ENCODE measurements at regions not wholly inside any gene's neighbourhood (a gene's known extent, or its start where the extent isn't known, plus 50 kb on each side); places are given as distances from the start of the nearest gene placed in this dataset.
"Not testable (repeated sequence)": the region's sequence is repeated elsewhere in the genome, so short reads cannot be mapped to it uniquely, and the experiment has no call there.

DNA sequence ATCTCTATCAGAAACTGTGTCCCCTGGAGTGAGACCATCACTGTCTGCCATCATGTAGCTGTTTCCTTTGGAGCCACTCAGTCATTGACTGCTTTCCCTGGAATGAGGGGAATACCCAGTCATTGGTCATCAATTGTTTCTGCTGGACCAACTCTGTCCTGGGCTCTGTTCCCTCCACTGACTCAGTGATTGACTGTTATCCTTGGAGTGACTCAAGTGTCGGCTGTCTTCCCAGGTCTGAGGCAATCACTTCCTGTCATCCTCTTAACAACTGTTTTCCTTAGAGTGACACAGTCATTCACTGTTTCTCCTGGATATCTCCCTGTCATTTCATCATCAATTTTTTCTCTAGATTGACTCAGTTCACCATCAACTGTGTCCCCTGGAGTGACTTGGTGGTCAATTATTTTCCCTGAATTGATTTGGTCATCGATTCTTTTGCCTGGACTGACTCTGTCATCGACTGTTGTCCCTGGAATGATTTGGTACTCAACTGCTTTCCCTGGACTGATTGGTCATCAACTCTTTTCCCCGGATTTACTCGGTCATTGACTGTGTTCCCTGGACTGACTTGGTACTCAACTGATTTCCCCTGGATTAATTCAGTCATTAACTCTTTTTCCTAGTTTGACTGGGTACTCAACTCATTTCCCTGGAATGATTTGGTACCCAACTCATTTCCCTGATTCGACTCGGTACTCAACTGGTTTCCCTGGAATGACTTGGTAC is 327.9 kb upstream of the VCX start:
- DNase-seq, result no peak

DNA sequence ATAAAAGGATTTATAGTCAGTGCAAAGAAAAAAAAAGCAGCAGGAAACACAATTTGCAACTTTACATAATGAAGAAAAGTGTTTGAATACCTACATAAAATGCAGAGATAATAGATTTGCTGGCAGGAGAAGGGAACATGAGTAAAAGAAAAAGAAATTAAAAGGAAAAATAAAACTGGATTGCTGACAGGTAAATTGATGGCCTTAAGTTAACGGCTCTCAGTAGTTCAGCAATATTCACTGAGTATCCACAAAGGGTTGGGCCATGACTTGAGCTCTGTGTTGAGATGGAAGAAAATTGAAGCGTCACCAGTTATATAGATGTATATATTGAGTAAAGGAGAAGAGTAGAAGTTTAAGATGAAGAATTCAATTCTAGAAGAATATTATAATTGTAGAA is 330.1 kb upstream of the VCX start:
- no peak for DNase-seq

DNA sequence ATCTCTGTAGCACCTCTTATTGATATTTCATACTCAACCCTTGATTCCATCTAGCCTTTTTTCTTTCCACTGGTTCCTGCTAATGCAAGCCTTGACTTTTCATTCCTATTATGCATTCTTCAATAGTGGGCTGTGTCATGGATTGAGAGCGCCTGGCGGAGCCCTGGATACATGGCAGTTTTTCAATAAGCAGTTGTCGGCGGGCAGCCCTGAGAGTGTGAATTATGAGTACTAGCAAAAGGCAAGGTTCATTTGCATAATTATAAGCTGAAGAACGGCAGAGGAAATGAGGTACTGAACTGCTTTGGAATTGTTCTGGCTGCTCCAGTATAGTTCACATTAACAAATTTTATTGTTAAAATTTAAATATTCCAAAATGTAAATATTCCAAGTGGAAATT is 339.7 kb upstream of the VCX start:
- DNase-seq, result no peak

DNA sequence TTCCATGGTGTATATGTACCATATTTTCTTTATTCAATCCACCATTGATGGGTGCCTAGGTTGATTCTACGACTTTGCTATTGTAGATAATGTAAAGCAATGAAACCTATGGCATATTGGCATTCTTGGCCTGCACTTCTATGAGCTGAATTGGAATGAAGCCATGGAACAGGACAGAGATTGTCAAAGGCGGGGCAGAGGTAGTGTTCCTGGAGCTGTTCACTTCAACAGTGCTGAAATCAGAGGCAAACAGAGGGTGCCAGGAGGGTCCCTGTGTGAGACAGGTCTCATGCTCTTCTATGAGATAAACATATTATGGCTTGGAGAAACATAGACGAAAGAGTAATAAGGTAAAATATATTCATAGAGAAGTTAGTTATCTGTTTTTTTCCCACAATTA is 342.6 kb upstream of the VCX start:
- DNase-seq, result no peak

DNA sequence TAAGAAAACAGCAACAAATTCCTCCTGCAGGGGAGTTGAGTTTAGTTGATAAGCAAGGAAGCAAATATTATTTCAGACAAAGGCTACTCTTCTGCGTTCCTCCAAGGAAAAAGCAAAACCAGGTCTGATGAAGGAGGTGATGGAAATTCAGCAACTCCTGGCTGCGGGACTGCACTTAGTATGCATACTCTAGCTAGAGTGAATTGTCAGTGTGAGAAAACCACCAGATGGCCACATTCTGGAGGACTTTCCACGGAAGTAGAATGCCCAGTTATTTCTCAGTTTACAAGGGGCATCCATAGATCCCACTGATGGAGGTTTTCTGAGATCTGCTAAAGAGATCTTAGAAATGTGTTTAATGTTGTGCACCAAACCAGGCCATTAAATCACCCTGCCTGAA is 338.6 kb upstream of the PUDP start:
- no peak for DNase-seq

DNA sequence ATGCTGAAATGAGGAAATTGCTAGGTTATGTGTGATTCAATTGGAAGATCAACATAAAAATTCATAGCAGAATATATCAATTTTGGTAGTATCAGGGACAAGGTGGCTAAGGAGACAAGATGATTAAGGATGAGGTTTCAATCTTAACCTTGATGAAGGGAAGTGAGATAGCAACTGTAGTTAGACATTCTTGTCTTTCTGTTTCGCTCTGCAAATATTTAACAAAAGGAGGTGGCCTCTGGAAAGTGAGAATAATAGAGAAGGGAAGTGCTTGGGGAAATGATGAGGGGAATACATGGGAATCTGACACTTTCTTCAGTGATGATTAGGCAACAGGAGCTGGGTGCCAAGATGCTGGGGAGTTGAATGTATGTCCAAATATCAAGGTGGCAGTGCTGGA is 337.1 kb upstream of the PUDP start:
- no peak for DNase-seq

DNA sequence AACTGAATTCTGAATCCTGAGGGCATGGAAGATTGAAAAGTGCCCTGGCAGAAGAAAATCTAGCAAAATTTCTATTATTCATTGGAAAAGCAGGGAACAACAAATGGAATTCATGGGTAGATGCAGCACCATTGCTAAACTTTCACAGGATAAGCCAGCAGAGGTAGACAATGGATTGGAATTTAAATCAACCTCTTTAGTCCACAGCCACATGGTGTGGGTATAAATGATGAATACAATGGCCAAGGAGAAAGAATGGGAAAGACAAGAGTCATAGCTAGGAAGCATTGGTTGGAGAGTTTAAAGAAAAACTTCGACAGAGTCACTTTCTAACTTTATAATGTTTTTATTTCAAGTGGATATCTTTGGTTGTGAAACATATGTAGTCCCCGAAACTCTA is 332.8 kb upstream of the PUDP start:
- no peak for DNase-seq

DNA sequence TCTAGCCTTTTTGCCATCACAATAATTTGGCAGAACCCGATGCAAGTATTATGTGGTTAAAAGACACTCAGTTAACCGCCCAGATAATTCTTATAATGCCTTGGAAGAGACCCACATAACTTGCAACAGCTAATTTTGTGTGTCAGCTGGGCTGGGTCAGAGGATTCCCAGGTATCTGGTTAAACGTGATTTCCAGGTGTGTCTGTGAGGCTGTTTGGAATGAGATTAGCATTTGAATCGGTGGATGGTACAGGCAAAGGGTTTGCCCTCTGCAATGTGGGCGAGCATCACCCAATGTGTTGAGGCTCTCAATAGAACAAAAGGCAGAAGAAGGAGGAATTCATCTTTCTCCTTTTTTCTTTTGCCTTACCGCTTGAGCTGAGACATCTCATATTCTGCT is 314.2 kb upstream of the PUDP start:
- no peak for DNase-seq

DNA sequence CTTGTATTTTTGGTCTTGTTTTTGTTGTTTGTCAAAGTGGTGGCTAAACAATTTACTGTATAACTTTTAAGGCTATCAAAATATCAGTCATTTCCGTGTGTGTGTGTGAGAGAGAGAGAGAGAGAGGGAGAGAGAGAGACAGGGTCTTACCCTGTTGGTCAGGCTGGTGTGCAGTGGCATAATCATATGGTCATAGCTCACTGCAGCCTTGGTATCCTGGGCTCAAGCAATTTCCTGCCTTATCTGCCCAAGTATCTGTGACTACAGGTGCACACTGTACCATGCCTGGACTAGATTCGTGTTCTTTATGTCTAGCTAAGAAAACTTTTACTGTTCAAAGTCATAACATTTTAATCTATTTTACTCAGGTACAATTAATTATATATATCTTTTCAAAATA is 313.1 kb upstream of the PUDP start:
- DNase-seq, result not testable (repeated sequence)

DNA sequence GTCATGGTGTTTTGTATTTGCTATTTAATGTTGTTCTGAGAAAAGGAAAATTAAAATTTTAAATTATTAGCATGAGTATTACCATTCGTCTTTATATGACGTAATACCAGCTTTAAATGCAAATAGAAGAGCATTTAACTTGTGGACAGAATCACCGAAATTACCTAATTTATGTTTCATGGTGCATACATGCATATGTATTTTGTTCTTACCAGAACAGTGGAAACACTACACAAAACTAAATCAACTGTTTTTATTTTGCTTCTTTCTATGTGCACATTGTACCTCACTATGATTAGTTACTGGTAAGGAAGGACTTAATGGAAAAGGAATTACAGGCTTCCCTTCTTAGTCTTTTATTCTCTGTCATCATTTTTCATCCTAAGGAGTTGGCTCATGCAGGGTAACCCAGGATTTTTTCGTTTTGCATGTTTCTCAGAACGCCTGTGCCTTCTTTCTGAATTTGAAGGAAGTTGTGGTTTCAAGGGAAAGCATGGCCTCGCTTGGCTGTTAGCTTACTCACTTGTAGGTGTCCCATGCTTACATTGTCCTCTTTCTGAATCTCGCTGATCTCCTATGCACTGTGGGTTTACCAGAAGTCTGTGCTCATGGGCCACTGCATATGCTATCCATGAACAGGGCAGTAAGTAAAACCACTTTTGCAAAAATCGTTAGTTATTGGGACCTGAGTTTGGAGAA is 300.0 kb upstream of the PUDP start:
- peak; percentile 1 for DNase-seq

DNA sequence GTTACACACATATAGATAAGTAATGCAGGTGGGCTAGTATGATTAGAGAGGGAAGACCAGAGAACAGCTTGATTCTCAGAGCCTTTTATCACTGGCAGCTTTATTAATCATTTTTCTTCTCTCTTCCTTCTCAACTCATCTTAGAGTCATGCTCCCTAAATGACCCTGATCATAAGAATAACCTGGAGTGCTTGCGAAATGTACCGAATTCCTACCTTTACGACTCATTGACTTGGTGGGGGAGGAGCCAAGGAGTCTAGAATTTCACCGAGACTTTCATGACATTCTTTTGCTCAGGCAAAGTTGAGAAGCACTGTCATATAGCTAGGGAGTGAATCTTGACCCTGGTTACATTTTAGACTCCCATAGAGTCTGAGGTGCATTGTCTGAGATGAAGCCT is 298.9 kb upstream of the PUDP start:
- no peak for DNase-seq

DNA sequence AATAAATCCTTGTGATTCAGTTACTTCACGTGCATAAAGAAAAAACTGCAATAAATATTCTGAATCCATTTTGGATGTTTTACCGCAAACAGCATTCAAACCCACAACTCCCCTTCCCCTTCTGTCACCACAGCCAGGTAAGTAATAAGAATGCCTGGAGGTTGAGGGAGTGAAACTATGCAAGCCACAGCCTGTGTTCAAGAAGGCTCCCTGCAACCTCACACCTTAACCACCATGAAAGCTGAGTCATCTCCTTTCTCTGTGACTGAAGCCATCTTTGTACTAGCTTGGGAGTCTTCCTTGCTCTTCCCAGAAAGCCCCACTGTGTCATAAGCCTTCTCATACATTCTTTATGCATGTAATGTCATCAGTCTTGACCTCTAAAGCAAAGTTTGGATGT is 297.0 kb upstream of the PUDP start:
- peak; percentile 52 for DNase-seq

DNA sequence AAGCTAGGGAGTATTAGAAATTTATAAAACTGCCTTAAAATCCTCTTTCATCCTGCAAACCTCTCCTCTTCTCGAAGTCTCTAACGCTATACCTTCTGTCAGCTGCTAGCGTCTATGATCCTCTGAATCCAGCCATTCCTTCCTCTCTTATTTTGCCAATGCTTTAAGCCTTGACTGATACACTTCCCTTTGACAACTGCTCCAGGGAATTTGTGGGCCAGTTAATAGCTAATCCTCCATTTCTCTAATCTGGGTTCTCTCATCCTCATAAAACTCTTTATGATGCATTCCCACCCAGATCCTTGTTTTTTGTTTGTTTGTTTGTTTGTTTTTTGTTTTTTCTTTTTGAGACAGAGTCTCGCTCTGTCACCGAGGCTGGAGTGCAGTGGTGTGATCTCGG is 293.6 kb upstream of the PUDP start:
- no peak for DNase-seq

DNA sequence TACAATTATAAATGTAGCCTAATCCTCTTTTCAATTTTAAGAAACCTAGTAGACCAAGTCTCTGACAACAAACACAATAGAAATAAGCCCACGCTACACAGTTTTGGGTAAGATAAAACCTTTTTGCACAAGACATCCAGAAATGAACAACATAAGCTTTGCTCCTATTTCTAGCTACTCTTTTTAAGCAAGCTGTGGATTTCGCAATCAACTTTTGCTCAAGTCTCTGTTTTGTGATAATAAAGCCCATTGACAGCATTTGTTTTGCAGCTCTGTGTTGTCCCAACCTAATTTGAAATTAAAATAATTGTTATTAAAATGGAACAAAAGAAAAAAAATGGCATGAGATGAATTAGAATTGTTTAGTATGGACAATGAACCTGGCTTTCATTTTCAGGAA is 287.9 kb upstream of the PUDP start:
- no peak for DNase-seq

DNA sequence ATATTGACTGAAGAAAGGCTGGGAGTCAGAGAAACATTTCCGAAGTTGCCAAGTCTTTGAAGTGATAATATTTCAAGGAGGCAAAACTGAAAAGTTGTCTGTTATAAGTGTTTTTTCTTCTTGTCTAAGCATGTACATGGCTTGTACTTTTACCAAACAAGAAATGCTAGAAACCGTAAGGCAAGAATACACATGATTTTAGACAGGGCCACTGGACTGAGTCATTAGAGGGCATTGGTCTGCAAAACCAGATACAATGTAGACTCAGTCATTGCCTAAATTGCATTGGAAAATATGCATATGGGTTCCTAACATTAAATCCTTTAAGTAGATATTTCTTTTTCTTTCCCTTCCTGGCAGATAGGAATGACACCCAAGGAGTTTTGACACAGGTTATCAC is 284.9 kb upstream of the PUDP start:
- no peak for DNase-seq

DNA sequence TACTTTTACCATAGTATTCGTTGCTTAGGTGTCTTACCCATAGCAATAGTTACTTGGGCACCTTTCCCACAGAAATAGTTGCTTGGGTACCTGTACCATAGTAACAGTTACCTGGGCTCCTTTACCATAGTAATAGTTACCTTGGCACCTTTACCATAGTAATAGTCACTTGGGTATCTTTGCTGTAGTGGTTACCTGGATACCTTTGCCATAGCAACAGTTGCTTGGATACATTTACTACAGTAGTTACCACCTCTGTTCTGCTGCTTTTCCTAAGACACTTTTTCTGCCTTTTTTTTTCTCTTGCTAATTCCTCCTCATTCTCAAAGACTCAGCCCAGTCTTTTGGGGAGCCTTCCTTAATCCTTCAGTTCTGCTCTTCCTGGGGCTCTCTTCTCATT is 272.8 kb upstream of the PUDP start:
- DNase-seq, result no peak

DNA sequence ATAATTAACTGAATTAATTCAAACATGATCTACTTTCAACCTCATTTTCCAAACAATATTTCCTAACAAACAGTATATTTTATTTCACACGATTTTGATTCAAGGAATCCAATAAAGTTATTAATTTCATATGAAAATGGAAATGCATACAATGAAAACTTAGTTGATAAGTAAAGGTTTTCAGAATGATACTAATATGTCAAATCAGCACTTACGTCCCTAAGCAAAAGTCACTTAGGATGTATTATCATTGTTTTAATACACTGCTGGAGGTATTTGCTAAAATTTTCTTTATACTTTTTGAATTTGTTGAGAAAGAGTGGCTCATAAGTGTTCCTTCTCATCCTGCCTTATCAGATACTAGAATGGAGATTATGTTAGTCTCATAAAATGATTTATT is 266.8 kb upstream of the PUDP start:
- no peak for DNase-seq

DNA sequence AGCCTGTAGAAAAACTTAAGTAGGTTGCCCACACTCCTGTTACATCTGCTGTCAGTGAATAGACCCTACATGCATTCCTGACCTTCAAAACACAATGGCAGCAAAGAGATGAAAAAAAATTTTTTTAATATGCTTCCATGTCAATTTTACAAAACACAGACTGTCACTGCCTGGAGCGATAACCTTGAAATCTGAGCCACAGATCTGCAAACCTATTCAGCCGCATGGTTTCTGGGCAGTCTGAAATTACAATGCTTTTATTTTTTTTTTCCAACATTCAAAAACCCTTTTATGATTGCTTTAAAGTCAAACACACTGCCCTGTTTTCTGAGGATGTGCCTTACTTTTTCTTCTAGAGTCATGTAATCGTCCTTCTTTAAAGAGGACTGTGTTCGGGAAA is 264.9 kb upstream of the PUDP start:
- DNase-seq, result no peak

DNA sequence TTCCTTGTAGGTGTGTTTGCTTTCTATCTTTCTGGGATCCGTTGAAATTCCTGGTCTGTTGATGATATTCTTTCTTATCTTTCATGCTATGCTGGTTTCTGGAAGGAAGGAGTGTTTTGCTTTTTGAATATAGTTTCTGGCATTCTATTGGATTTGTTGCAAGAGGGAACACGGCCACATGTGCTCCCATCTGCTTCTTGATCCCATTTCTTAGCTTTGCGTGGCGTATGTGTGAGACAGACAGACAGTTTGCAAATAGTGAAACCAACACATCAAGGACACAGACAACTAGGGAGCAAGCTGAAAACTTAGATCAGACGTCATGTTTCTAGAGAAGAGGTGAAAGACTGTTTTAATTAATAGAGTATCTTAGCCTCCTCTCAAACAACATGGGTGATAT is 261.9 kb upstream of the PUDP start:
- DNase-seq, result no peak

DNA sequence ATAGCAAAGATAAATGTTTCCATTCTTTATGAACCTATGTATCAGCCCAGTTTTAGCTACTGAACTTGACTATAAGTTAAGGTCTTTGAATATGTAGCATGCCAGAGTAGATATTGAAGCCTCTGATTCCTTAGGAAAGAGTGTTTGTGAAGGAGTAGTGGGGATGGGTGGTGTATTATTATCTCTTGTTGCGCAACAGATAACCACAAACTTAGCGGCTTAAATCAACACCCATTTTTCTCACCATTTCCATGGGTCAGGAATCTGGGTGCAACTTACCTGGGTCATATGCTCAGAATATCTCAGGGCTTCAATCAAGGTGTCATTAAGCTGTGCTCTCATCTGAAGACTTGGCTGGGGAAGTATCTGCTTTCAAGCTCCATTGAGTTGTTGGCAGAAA is 251.4 kb upstream of the PUDP start:
- DNase-seq, result no peak

DNA sequence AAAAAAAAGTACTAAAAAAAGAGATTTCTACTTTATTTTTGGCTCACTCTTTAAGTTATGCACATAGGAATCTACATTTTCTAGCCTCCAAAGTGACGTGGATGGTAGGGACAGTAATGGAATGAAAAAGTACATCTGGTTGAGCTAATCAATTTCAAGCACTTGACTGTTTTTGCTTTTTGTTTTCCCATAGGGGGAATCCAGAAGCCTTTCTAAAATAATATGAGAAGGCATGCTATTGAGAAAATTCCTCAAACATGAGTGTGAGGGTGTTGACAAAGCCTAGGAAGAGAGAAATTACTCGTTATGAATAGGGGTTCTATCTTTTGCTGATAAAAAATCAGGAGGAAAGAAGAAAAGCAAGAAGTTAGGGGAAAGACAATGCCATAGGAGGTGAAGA is 242.5 kb upstream of the PUDP start:
- no peak for DNase-seq

DNA sequence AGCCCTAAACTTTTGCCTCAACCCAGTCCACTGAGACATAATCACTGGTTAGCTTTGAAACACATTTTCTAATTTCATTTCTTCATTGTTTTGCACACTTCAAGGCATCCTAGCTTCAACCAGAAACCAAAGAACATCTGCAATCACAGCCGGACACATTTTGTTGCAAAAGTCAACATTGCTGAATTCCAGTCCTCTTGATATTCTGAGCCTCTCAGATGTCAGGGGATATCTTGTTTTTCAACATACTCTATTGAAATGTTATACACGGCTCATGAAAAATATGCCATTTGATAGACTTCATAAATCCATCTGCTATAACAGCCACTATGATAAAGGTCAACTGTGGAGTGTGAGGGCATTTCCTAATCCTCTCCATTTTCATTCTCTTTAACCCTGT is 241.6 kb upstream of the PUDP start:
- no peak for DNase-seq

DNA sequence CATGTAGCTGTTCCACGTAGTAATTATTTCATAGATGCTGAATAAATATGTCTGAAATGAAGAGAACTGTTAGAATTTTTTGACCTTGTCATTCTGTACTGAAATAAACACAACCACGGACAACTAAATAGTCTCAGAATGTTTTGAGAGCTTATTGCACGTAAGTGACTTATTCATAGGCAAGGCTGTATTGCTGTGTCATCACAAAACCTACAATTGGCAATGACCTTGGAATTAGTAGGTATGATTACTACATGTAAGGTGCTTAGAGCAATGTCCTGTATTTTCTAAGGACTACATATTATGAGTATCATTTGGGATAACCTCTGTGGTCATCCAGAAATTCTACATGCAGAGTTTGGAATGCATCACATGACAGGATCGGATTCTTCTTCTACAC is 237.2 kb upstream of the PUDP start:
- DNase-seq, result no peak

DNA sequence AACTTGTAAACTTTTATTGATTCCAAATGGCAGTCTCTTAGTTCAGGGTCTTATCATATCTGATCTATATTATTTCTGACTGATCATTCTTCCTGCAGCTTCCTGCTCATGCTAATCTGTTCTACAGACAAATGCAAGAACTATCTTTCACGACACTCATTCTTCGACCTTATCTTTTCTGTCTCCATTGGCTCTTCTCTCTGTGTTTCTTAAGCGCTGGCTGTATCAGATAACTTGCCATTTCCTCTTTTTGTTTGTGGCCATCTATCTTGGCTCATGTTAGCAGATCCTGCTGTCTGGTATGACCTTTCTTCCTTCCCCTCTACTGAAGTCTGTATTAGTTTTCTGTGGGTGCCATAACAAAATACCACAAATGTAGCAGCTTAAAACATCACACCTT is 230.5 kb upstream of the PUDP start:
- DNase-seq, result no peak

Measured in activated CD4-positive, alpha-beta T cell treated with anti-CD3 and anti-CD28 coated beads, Interleukin-2, Interleukin-6, amounts not matched to agents 100 ng/mL and 50 ng/mL, durations not matched to agents 16 hours and 8 hours (primary cell).